ENCODE measurements at regions not wholly inside any gene's neighbourhood (a gene's known extent, or its start where the extent isn't known, plus 50 kb on each side); places are given as distances from the start of the nearest gene placed in this dataset.

GRCh38 chr17:34502426-34502825 lies 77.0 kb upstream of the TMEM132E start:
- TF ChIP-seq, protein P1, sequence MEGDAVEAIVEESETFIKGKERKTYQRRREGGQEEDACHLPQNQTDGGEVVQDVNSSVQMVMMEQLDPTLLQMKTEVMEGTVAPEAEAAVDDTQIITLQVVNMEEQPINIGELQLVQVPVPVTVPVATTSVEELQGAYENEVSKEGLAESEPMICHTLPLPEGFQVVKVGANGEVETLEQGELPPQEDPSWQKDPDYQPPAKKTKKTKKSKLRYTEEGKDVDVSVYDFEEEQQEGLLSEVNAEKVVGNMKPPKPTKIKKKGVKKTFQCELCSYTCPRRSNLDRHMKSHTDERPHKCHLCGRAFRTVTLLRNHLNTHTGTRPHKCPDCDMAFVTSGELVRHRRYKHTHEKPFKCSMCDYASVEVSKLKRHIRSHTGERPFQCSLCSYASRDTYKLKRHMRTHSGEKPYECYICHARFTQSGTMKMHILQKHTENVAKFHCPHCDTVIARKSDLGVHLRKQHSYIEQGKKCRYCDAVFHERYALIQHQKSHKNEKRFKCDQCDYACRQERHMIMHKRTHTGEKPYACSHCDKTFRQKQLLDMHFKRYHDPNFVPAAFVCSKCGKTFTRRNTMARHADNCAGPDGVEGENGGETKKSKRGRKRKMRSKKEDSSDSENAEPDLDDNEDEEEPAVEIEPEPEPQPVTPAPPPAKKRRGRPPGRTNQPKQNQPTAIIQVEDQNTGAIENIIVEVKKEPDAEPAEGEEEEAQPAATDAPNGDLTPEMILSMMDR (conservative IDR thresholded peaks at IDR 0.05 in 1 of 2, IDR thresholded peaks at IDR 0.05 in 1 of 2; ENCODE audit: low read depth in 1 of 2, low read length in 2 of 2) = no peak
- TF ChIP-seq EZH2 (IDR thresholded peaks at IDR 0.05; ENCODE audit: low read length, missing control alignments) = no peak

Measured in fibroblast of lung (primary cell).